GM13976 (cell line): ENCODE measurements at regions not wholly inside any gene's neighbourhood (a gene's known extent, or its start where the extent isn't known, plus 50 kb on each side); places are given as distances from the start of the nearest gene placed in this dataset.

Experiments used
- DNase-seq: peaks from one replicate; pipeline ENCODE4 v3.0.0; 2012; ENCODE audit warnings: low spot score
- CTCF ChIP-seq: IDR thresholded peaks from 2 replicates; pipeline ENCODE4 v1.5.1; 2012; ENCODE audit warnings: borderline replicate concordance, mild to moderate bottlenecking; ENCODE audit not compliant: insufficient read depth; ENCODE audit errors: extremely low read depth, missing control alignments, control extremely low read depth
- in situ Hi-C: fragments of 300-500 bp; cut with MboI; formaldehyde crosslinking; loops from one replicate; pipeline ENCODE4 v1.12.0; 2022; ENCODE audit warnings: low sequenced_read_pairs, mixed read lengths, inconsistent platforms; ENCODE audit not compliant: unreplicated experiment

GRCh38 chr15:47824147-47824546, 106.8 kb downstream of the SEMA6D start:
- in situ Hi-C loops, result no loop called here
- no peak for DNase-seq
- TF ChIP-seq CTCF, result no peak

GRCh38 chr15:47829667-47830066, 112.4 kb downstream of the SEMA6D start:
- no peak for TF ChIP-seq CTCF
- no peak for DNase-seq
- in situ Hi-C loops, result no loop called here

- in situ Hi-C loops, result no loop called here
- no peak for TF ChIP-seq CTCF
- DNase-seq, result no peak
Measured at GRCh38 chr15:47834093-47834492, 116.8 kb downstream of the SEMA6D start.

- no peak for TF ChIP-seq CTCF
- DNase-seq, result no peak
- in situ Hi-C loops, result no loop called here
Measured at GRCh38 chr15:47839233-47839825, 122.0 kb downstream of the SEMA6D start.

- in situ Hi-C loops, result no loop called here
Measured at GRCh38 chr15:47843124-47843663, 125.9 kb downstream of the SEMA6D start.

GRCh38 chr15:47844437-47844836, 127.1 kb downstream of the SEMA6D start:
- in situ Hi-C loops, result no loop called here
- DNase-seq, result no peak
- TF ChIP-seq CTCF, result no peak

More at GRCh38 chr15:47843124-47843663, 125.9 kb downstream of the SEMA6D start:
- DNase-seq, result no peak
- no peak for TF ChIP-seq CTCF

GRCh38 chr15:47846128-47846868, 129.0 kb downstream of the SEMA6D start:
- in situ Hi-C loops, result no loop called here
- TF ChIP-seq CTCF, result no peak
- DNase-seq, result no peak
